ENCODE measurements at regions not wholly inside any gene's neighbourhood (a gene's known extent, or its start where the extent isn't known, plus 50 kb on each side); places are given as distances from the start of the nearest gene placed in this dataset.

DNA sequence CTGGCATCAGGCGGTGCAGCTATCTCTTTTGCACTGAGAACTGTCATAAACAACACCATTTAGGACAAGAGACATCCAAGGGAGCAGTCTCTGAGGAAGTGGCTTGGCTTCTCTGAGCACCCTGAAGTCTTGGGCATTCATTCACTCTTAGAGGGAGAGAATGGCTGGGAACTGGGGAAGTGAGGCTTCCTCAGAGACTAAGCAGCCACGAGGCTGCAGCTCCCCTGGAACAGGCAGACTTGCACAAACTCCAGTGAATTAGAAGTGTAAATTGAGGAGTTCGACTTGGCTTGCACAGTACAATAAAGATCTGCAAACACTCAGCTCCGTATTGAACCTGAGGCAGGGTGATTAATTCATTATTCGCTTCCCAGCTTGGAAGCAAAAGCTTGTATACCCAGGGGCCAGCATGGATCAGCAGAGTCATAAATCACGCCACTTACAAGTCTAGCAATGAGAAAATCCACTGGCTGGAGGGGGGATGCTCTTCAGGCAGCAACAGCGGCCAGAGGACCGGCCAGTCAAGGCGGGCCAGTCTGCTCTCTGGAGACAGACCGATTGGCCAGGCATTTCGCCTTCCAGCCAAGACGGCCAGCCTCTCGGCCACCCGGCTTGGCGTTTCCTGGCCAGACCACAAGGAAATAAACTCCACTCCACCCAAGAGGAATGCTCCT is 118.8 kb upstream of the ADPGK start:
- TF ChIP-seq, protein P1, sequence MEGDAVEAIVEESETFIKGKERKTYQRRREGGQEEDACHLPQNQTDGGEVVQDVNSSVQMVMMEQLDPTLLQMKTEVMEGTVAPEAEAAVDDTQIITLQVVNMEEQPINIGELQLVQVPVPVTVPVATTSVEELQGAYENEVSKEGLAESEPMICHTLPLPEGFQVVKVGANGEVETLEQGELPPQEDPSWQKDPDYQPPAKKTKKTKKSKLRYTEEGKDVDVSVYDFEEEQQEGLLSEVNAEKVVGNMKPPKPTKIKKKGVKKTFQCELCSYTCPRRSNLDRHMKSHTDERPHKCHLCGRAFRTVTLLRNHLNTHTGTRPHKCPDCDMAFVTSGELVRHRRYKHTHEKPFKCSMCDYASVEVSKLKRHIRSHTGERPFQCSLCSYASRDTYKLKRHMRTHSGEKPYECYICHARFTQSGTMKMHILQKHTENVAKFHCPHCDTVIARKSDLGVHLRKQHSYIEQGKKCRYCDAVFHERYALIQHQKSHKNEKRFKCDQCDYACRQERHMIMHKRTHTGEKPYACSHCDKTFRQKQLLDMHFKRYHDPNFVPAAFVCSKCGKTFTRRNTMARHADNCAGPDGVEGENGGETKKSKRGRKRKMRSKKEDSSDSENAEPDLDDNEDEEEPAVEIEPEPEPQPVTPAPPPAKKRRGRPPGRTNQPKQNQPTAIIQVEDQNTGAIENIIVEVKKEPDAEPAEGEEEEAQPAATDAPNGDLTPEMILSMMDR (IDR thresholded peaks at IDR 0.05; ENCODE audit: low read length) = no peak
- no peak for TF ChIP-seq EZH2 (IDR thresholded peaks at IDR 0.05; ENCODE audit: borderline replicate concordance, low read length)

Measured in OCI-LY1 (cell line).